T-cell (primary cell): ENCODE measurements at regions not wholly inside any gene's neighbourhood (a gene's known extent, or its start where the extent isn't known, plus 50 kb on each side); places are given as distances from the start of the nearest gene placed in this dataset.

Experiments
- ATAC-seq, 4 experiments: fragments of 200-7000 bp in 3 of 4; fragments of 150-1000 bp in 1 of 4; cut with Tn5 transposase; replicated peaks in 1 of 4; 1 replicate in 3 of 4; 2 replicates in 1 of 4; pipeline ENCODE4 v1.10.0; 2021; ENCODE audit warnings: moderate library complexity in 3 of 4, mild to moderate bottlenecking in 2 of 4, moderate number of reproducible peaks in 1 of 4
- CTCF ChIA-PET, 2 donors: fragments of 300-600 bp; sonication (Branson Sonifier 250); formaldehyde crosslinking; loops; one replicate each; lab custom pipeline; 2022; ENCODE audit warnings: antibody characterized with exemption in 2 of 2; lab: Charles Lee
- POLR2A ChIA-PET, 2 donors: fragments of 300-600 bp; sonication (Branson Sonifier 250); formaldehyde crosslinking; loops; one replicate each; lab custom pipeline; 2022; ENCODE audit warnings: antibody characterized with exemption in 2 of 2; lab: Charles Lee
- DNase-seq, 35 experiments: peaks; one replicate each; pipeline versions ENCODE4 v3.0.0 to v3.0.0-alpha.2; 2013 to 2023
- H3K27ac ChIP-seq: one replicate; pipeline ENCODE4 v1.5.1; 2013; ENCODE audit warnings: low read length
- H3K27me3 ChIP-seq, 2 experiments: replicated peaks in 1 of 2; 1 replicate in 1 of 2; 2 replicates in 1 of 2; pipeline versions ENCODE4 v1.6.1 to v1.7.0; 2013; ENCODE audit warnings: low read length in 1 of 2, mixed read lengths in 1 of 2; ENCODE audit not compliant: control insufficient read depth in 2 of 2, insufficient read depth in 2 of 2; ENCODE audit errors: extremely low read depth in 1 of 2
- H3K36me3 ChIP-seq, 2 donors: 1 replicate in 1 of 2; 2 replicates in 1 of 2; pipeline versions ENCODE4 v1.6.1 to v1.7.0; 2013; ENCODE audit warnings: low read length in 1 of 2; ENCODE audit not compliant: control insufficient read depth in 2 of 2, insufficient read depth in 1 of 2; ENCODE audit errors: extremely low read depth in 1 of 2
- H3K4me1 ChIP-seq, 2 experiments: 1 replicate in 1 of 2; 2 replicates in 1 of 2; pipeline versions ENCODE4 v1.6.1 to v1.7.0; 2013; ENCODE audit warnings: low read length in 2 of 2, mixed read lengths in 1 of 2; ENCODE audit not compliant: insufficient read depth in 2 of 2, control insufficient read depth in 1 of 2; ENCODE audit errors: extremely low read depth in 1 of 2
- H3K4me3 ChIP-seq, 2 donors: 1 replicate in 1 of 2; 2 replicates in 1 of 2; pipeline versions ENCODE4 v1.5.1 to v1.7.0; 2013; ENCODE audit warnings: mild to moderate bottlenecking in 2 of 2, low read length in 1 of 2, moderate library complexity in 1 of 2; ENCODE audit not compliant: control insufficient read depth in 1 of 2; ENCODE audit errors: extremely low read depth in 1 of 2
- H3K9me3 ChIP-seq: 2 replicates; pipeline ENCODE4 v1.7.0; 2013
- H3K27ac Mint-ChIP-seq, 2 donors: one replicate each; pipeline ENCODE4 v1.8.0; 2020 to 2021; ENCODE audit warnings: mild to moderate bottlenecking in 2 of 2, mixed read lengths in 2 of 2
- H3K27me3 Mint-ChIP-seq, 2 donors: one replicate each; pipeline ENCODE4 v1.8.0; 2021 to 2022; ENCODE audit warnings: mixed read lengths in 2 of 2
- H3K36me3 Mint-ChIP-seq: one replicate; pipeline ENCODE4 v1.8.0; 2021; ENCODE audit warnings: mixed read lengths
- H3K4me1 Mint-ChIP-seq, 3 donors: one replicate each; pipeline ENCODE4 v1.8.0; 2020 to 2022; ENCODE audit warnings: mixed read lengths in 3 of 3, mild to moderate bottlenecking in 1 of 3
- H3K4me3 Mint-ChIP-seq, 3 donors: one replicate each; pipeline ENCODE4 v1.8.0; 2020 to 2022; ENCODE audit warnings: mild to moderate bottlenecking in 3 of 3, mixed read lengths in 3 of 3, moderate library complexity in 3 of 3
- H3K9me3 Mint-ChIP-seq, 3 donors: one replicate each; pipeline ENCODE4 v1.8.0; 2020 to 2022; ENCODE audit warnings: mixed read lengths in 3 of 3
- WGBS: methylation state at CpG from one replicate; pipeline ENCODE4 v1.1.5; 2013; ENCODE audit warnings: missing lambda C conversion rate; ENCODE audit not compliant: insufficient coverage; 5-methylcytosine and 5-hydroxymethylcytosine counted together

- Mint-ChIP-seq H3K27me3 (peaks cover 0 to 4% of the 10 kb centered on the region in 2 donors), H3K36me3 (no peaks in the 10 kb centered on the region), H3K9me3 (no peaks in the 10 kb centered on the region), H3K4me1 (no peaks in the 10 kb centered on the region), H3K27ac (no peak overlapping the region), H3K4me3 (no peak overlapping the region)
- CTCF ChIA-PET: no interaction called here
- Histone ChIP-seq H3K27ac (no peak overlapping the region), H3K27me3 (no peaks in the 10 kb centered on the region), H3K36me3 (no peaks in the 10 kb centered on the region), H3K4me1 (no peaks in the 10 kb centered on the region), H3K9me3 (no peaks in the 10 kb centered on the region), H3K4me3 (no peak overlapping the region)
- WGBS: no CpG with 5 or more reads among the region's 1 CpG
- POLR2A ChIA-PET: no interaction called here
- ATAC-seq (no peak), DNase-seq (no peak)
Measured at GRCh38 chr2:65782186-65782585, 349.8 kb upstream of the SPRED2 start.

- Histone ChIP-seq H3K4me3 (no peak overlapping the region), H3K27ac (no peak overlapping the region), H3K36me3 (no peaks in the 10 kb centered on the region), H3K4me1 (no peaks in the 10 kb centered on the region), H3K27me3 (no peaks in the 10 kb centered on the region), H3K9me3 (no peaks in the 10 kb centered on the region)
- H3K36me3 Mint-ChIP-seq: no peaks in the 10 kb centered on the region
- no peak overlapping the region for H3K4me3 Mint-ChIP-seq
- peaks cover 0 to 4% of the 10 kb centered on the region in 2 donors for H3K27me3 Mint-ChIP-seq
- POLR2A ChIA-PET: no interaction called here
- H3K4me1 Mint-ChIP-seq: no peaks in the 10 kb centered on the region
- no peak overlapping the region for H3K27ac Mint-ChIP-seq
- no peak for DNase-seq
- CTCF ChIA-PET: no interaction called here
- H3K9me3 Mint-ChIP-seq: no peaks in the 10 kb centered on the region
- ATAC-seq: no peak
Measured at GRCh38 chr2:65781756-65782155, 349.4 kb upstream of the SPRED2 start.

GRCh38 chr2:65779021-65779420 is 346.6 kb upstream of the SPRED2 start:
- POLR2A ChIA-PET: no interaction called here
- no peaks in the 10 kb centered on the region for H3K36me3 ChIP-seq
- no peak for DNase-seq
- Mint-ChIP-seq H3K4me1 (no peaks in the 10 kb centered on the region), H3K36me3 (no peaks in the 10 kb centered on the region), H3K27ac (no peak overlapping the region), H3K27me3 (peaks cover 8 to 12% of the 10 kb centered on the region in 2 donors), H3K9me3 (no peaks in the 10 kb centered on the region), H3K4me3 (no peak overlapping the region)
- no peak overlapping the region for H3K27ac ChIP-seq
- 31% methylated on average over 1 of the region's 1 CpG for WGBS
- CTCF ChIA-PET: no interaction called here
- H3K9me3 ChIP-seq: no peaks in the 10 kb centered on the region
- H3K4me1 ChIP-seq: no peaks in the 10 kb centered on the region
- ATAC-seq: no peak
- H3K4me3 ChIP-seq: no peak overlapping the region
- no peaks in the 10 kb centered on the region for H3K27me3 ChIP-seq

DNA sequence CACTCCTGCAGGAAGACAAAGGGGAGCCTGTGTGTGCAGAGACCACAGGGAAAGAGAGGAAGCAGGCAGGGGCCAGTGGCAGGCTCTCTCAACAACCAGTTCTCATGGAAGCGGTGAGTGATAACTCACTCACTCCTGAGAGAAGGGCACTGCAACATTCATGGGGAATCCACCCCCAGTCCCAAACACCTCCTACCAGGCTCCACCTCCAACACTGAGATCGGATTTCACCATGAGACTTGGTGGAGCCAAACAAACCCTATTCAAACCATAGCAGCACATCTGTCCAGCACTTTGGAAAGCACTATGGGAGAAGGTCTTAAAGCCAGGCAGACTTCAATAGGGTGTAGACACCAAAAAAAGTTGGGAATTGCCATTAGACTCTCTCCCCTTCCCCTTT is 345.7 kb upstream of the SPRED2 start:
- POLR2A ChIA-PET: no interaction called here
- Histone ChIP-seq H3K4me3 (no peak overlapping the region), H3K4me1 (no peaks in the 10 kb centered on the region), H3K36me3 (no peaks in the 10 kb centered on the region), H3K27me3 (no peaks in the 10 kb centered on the region), H3K27ac (no peak overlapping the region), H3K9me3 (no peaks in the 10 kb centered on the region)
- Mint-ChIP-seq H3K27me3 (peaks cover 8 to 12% of the 10 kb centered on the region in 2 donors), H3K4me3 (no peak overlapping the region), H3K36me3 (no peaks in the 10 kb centered on the region), H3K9me3 (no peaks in the 10 kb centered on the region), H3K4me1 (no peaks in the 10 kb centered on the region), H3K27ac (no peak overlapping the region)
- ATAC-seq (no peak), DNase-seq (no peak)
- CTCF ChIA-PET: no interaction called here
- WGBS: 81% methylated on average over 2 of the region's 2 CpGs

- POLR2A ChIA-PET: no interaction called here
- Histone ChIP-seq H3K9me3 (no peaks in the 10 kb centered on the region), H3K27ac (no peak overlapping the region), H3K4me3 (no peak overlapping the region), H3K4me1 (no peaks in the 10 kb centered on the region), H3K36me3 (no peaks in the 10 kb centered on the region), H3K27me3 (no peaks in the 10 kb centered on the region)
- Mint-ChIP-seq H3K27me3 (peaks cover 8 to 15% of the 10 kb centered on the region in 2 donors), H3K27ac (no peak overlapping the region), H3K36me3 (no peaks in the 10 kb centered on the region), H3K4me3 (no peak overlapping the region), H3K9me3 (no peaks in the 10 kb centered on the region), H3K4me1 (no peaks in the 10 kb centered on the region)
- no peak for ATAC-seq
- CTCF ChIA-PET: no interaction called here
- WGBS: no CpG with 5 or more reads among the region's 2 CpGs
- no peak for DNase-seq
Measured at GRCh38 chr2:65775839-65776238, 343.4 kb upstream of the SPRED2 start.

- Histone ChIP-seq H3K4me1 (no peaks in the 10 kb centered on the region), H3K4me3 (no peak overlapping the region), H3K27ac (no peak overlapping the region), H3K27me3 (no peaks in the 10 kb centered on the region), H3K36me3 (no peaks in the 10 kb centered on the region), H3K9me3 (no peaks in the 10 kb centered on the region)
- H3K9me3 Mint-ChIP-seq: peaks cover 2 to 9% (median 4%) of the 10 kb centered on the region in 3 donors
- ATAC-seq (no peak), DNase-seq (no peak)
- H3K4me1 Mint-ChIP-seq: no peaks in the 10 kb centered on the region
- ChIA-PET POLR2A (no interaction called here), CTCF (no interaction called here)
- 100% methylated on average over 2 of the region's 4 CpGs for WGBS
- H3K27me3 Mint-ChIP-seq: peaks cover 0 to 18% of the 10 kb centered on the region in 2 donors
- H3K36me3 Mint-ChIP-seq: no peaks in the 10 kb centered on the region
- H3K4me3 Mint-ChIP-seq: no peak overlapping the region
- H3K27ac Mint-ChIP-seq: no peak overlapping the region
Measured at GRCh38 chr2:65767946-65768345, 335.5 kb upstream of the SPRED2 start.

DNA sequence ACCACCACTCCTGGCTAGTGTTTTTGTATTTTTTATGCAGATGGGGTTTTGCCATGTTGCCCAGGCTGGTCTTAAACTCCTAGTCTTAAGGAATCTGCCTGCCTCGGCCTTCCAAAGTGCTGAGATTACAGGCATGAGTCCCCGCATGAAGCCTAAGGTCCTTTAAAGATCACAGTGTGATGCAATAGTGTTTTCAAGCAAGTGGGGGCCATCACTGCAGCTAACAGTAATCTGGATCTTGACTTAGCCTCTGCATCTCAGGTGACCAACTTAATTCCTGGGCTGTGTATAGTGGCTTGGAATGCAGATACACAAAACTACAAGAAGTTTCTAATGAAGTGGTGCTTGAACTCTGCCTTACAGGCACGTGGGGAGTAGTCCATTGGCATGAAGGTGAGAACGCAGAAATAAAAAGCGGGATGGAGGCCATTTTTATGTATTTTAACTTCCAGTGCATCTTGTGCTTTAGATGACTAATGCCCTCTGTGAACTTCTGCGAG is 334.4 kb upstream of the SPRED2 start:
- Histone ChIP-seq H3K27ac (no peak overlapping the region), H3K4me3 (no peak overlapping the region), H3K36me3 (no peaks in the 10 kb centered on the region), H3K27me3 (no peaks in the 10 kb centered on the region), H3K9me3 (no peaks in the 10 kb centered on the region), H3K4me1 (no peaks in the 10 kb centered on the region)
- Mint-ChIP-seq H3K36me3 (no peaks in the 10 kb centered on the region), H3K27ac (no peak overlapping the region), H3K4me1 (no peaks in the 10 kb centered on the region), H3K4me3 (no peak overlapping the region), H3K9me3 (peaks cover 2 to 9% (median 4%) of the 10 kb centered on the region in 3 donors), H3K27me3 (peaks cover 0 to 15% of the 10 kb centered on the region in 2 donors)
- ATAC-seq (no peak), DNase-seq (no peak)
- POLR2A ChIA-PET: no interaction called here
- WGBS: 72% methylated on average over 4 of the region's 6 CpGs
- CTCF ChIA-PET: no interaction called here
